ENCODE measurements at regions not wholly inside any gene's neighbourhood (a gene's known extent, or its start where the extent isn't known, plus 50 kb on each side); places are given as distances from the start of the nearest gene placed in this dataset.

DNA sequence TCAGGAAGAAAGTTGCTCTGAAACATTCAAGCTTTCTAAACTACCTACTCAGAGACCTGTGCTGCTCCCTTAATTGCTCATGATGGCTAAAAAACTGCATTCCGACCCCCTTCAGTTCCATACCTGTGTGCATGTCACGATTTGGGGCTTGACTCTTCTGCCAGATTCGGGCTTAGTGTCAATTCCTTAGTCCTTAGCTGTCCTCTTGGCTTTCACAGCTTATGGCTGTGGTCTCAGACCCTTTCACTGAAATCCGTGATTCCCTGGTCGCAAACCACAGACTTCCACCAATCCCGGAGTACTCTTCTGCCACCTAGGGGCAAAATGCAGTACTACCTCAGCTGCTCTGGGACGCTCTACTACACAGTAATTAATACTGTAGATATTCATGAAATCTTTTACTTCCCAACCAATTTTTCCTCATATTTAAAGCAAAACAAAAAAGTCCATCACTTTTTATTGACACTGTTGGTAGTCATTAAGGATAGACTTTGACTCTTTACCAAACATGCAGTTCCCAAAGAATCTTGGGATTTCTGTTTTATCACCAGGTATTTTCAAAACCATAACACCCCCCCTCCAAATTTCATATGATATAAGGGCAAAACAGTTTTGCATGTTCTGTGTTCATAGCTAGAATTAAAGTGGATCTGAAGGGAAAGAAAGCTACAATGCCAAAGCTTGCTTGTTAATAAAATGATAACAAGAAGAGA lies 617.4 kb downstream of the SLCO4C1 start:
- ChIA-PET POLR2A (no interaction called here), CTCF (ENCODE audit: low intra/inter-chr PET ratio, low total read pairs) (interaction anchor here (1.1 to 1.2 kb wide), 2 partner anchors 1199 to 1248 kb away, joined by 3 read pairs; no protein-coding TSS in a partner anchor)
- no peak overlapping the region for H3K9ac ChIP-seq (ENCODE audit: insufficient read depth, low read depth, low read length)
- 6% methylated on average over 7 of the region's 7 CpGs for WGBS (ENCODE audit: low lambda C conversion rate)
- H3K4me1 ChIP-seq (ENCODE audit: insufficient read depth, low read length), result peaks cover 7% of the 10 kb centered on the region
- BruUV-seq (replicated peaks), result no TSS peak
- H3K4me3 ChIP-seq (replicated peaks in 1 of 3; ENCODE audit: insufficient read depth in 1 of 3, low read depth in 2 of 3, low read length in 3 of 3), result no peak overlapping the region
- H3K4me2 ChIP-seq (ENCODE audit: low read depth, low read length), result peak overlapping the region; percentile 39; the same call in 1 of the 2 replicates
- H3K79me2 ChIP-seq (ENCODE audit: insufficient read depth, low read length), result no peaks in the 10 kb centered on the region
- H4K20me1 ChIP-seq (ENCODE audit: insufficient read depth, low read length), result no peaks in the 10 kb centered on the region
- ATAC-seq (peak; percentile 98), DNase-seq (ENCODE audit: low spot score) (peak; percentile 52), FAIRE-seq (peak; percentile 78)
- H3K27me3 ChIP-seq (ENCODE audit: control insufficient read depth in 1 of 2, insufficient read depth in 2 of 2, low read length in 2 of 2), result no peaks in the 10 kb centered on the region
- in situ Hi-C loops (cut with HindIII; ENCODE audit: extremely low pct_ligation_motif_present, low pct_unique_long_range_greater_than_20kb), result no loop called here
- H3K36me3 ChIP-seq (replicated peaks in 1 of 2; ENCODE audit: control insufficient read depth in 1 of 2, insufficient read depth in 2 of 2, low read length in 2 of 2), result no peaks in the 10 kb centered on the region
- no peak overlapping the region for H3K27ac ChIP-seq (ENCODE audit: extremely low read length, insufficient read depth, low read length)
- intact Hi-C loops (cut with micrococcal nuclease; ENCODE audit: unreplicated experiment), result loop anchor here (2.0 to 5.0 kb wide), 2 partner anchors 906 to 1248 kb away; no protein-coding TSS in a partner anchor
- no peaks in the 10 kb centered on the region for H3K9me3 ChIP-seq (ENCODE audit: low read length)
- H2AFZ ChIP-seq (ENCODE audit: low read length), result no peak overlapping the region
- no peak for TF ChIP-seq ZMYM2 (CRISPR knock-in tag; IDR thresholded peaks at IDR 0.05)
- TF ChIP-seq, protein P1, sequence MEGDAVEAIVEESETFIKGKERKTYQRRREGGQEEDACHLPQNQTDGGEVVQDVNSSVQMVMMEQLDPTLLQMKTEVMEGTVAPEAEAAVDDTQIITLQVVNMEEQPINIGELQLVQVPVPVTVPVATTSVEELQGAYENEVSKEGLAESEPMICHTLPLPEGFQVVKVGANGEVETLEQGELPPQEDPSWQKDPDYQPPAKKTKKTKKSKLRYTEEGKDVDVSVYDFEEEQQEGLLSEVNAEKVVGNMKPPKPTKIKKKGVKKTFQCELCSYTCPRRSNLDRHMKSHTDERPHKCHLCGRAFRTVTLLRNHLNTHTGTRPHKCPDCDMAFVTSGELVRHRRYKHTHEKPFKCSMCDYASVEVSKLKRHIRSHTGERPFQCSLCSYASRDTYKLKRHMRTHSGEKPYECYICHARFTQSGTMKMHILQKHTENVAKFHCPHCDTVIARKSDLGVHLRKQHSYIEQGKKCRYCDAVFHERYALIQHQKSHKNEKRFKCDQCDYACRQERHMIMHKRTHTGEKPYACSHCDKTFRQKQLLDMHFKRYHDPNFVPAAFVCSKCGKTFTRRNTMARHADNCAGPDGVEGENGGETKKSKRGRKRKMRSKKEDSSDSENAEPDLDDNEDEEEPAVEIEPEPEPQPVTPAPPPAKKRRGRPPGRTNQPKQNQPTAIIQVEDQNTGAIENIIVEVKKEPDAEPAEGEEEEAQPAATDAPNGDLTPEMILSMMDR (CRISPR knock-in tag; IDR thresholded peaks at IDR 0.05), result peak; percentile 84
- no peak for TF ChIP-seq ZNF558 (CRISPR knock-in tag; IDR thresholded peaks at IDR 0.05; ENCODE audit: borderline replicate concordance)
- no peak for TF ChIP-seq FOSL1 (CRISPR knock-in tag; IDR thresholded peaks at IDR 0.05; ENCODE audit: borderline replicate concordance)
- no peak for TF ChIP-seq SMAD3 (CRISPR knock-in tag; IDR thresholded peaks at IDR 0.05)
- TF ChIP-seq ATRX (CRISPR knock-in tag; IDR thresholded peaks at IDR 0.05; ENCODE audit: borderline replicate concordance), result no peak
- no peak for TF ChIP-seq GATAD1 (CRISPR knock-in tag; IDR thresholded peaks at IDR 0.05)
- peak; percentile 4 for TF ChIP-seq ZFP36 (IDR thresholded peaks at IDR 0.05; ENCODE audit: borderline replicate concordance, low read depth, low read length, partially characterized antibody)
- TF ChIP-seq TCF12 (IDR thresholded peaks at IDR 0.05), result no peak
- no peak for TF ChIP-seq TCF12 (CRISPR knock-in tag; IDR thresholded peaks at IDR 0.05)
- TF ChIP-seq HBP1 (CRISPR knock-in tag; IDR thresholded peaks at IDR 0.05; ENCODE audit: low read depth), result no peak
- TF ChIP-seq ZBTB1 (CRISPR knock-in tag; IDR thresholded peaks at IDR 0.05; ENCODE audit: borderline replicate concordance), result no peak
- no peak for TF ChIP-seq ZNF639 (CRISPR knock-in tag; conservative IDR thresholded peaks at IDR 0.05)
- TF ChIP-seq HNRNPUL1 (IDR thresholded peaks at IDR 0.05; ENCODE audit: low read depth, low read length), result no peak
- TF ChIP-seq SRSF9 (IDR thresholded peaks at IDR 0.05; ENCODE audit: borderline replicate concordance, insufficient read depth, low read depth, low read length, poor library complexity, severe bottlenecking), result no peak
- no peak for TF ChIP-seq ZNF556 (CRISPR knock-in tag; IDR thresholded peaks at IDR 0.05; ENCODE audit: borderline replicate concordance)
- no peak for TF ChIP-seq KMT2B (CRISPR knock-in tag; IDR thresholded peaks at IDR 0.05)
- peak; percentile 55; the same call in 1 of the 2 replicates for TF ChIP-seq SMC3 (IDR thresholded peaks at IDR 0.05; ENCODE audit: low read length)
- no peak for TF ChIP-seq ARNTL (CRISPR knock-in tag; IDR thresholded peaks at IDR 0.05)
- TF ChIP-seq, protein P2, sequence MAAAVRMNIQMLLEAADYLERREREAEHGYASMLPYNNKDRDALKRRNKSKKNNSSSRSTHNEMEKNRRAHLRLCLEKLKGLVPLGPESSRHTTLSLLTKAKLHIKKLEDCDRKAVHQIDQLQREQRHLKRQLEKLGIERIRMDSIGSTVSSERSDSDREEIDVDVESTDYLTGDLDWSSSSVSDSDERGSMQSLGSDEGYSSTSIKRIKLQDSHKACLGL (CRISPR knock-in tag; IDR thresholded peaks at IDR 0.05), result no peak
- no peak for TF ChIP-seq HOXD1 (CRISPR knock-in tag; IDR thresholded peaks at IDR 0.05)
